GM20000 (cell line): ENCODE measurements at regions not wholly inside any gene's neighbourhood (a gene's known extent, or its start where the extent isn't known, plus 50 kb on each side); places are given as distances from the start of the nearest gene placed in this dataset.
"Not testable (repeated sequence)": the region's sequence is repeated elsewhere in the genome, so short reads cannot be mapped to it uniquely, and the experiment has no call there.

ENCODE experiments used
- DNase-seq: peaks from one replicate; pipeline ENCODE4 v3.0.0; 2012; ENCODE audit warnings: low spot score
- TF ChIP-seq, protein P1 (sequence below): IDR thresholded peaks from 2 replicates; pipeline ENCODE4 v1.5.1; 2012; ENCODE audit warnings: mild to moderate bottlenecking, control low read depth; ENCODE audit errors: extremely low read depth, missing control alignments

DNA sequence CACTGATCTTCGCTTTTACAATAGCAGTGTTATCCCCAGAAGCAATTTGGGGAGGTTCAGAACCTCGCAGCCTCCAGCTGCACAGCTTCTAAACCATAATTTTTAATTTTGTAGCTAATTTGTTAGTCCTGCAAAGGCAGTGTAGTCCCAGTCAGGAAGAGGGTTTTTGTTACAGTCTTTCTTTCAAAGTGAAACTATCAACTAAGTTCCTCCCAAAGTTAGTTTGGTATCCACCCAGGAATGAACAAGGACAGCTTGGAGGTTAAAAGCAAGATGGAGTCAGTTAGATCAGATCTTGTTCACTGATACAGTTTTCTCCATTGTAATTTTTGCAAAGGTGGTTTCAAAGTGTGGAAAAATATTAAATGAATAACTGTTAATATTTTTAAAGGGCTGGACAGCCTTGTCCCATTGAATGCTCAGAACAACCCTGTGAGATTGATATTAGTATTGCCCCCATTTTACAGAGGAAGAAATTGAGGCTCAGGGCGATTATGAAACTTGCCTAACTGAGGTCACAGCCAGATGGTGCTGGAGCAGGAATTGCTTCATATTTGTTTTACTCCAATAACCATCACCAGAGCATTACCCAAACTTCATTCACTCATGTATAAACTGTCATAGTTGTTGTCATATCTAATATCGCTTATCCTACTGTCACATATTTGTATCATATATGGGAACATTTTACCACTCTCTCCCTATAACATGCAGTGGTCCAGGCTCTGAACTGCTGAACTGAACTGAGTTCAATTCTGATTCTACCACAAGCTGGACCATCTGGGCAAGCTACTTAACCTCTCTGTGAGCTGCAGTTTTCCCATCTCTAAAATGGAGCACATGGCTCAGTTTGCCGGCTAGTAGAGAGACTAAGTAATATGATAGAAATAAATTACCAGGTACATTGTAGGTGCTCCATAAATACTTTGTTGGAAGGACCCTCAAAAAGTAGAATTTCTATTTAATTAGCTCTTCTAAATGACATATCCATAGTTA lies 213.8 kb downstream of the BCAS1 start:
- DNase-seq: no peak
- TF ChIP-seq, protein P1, sequence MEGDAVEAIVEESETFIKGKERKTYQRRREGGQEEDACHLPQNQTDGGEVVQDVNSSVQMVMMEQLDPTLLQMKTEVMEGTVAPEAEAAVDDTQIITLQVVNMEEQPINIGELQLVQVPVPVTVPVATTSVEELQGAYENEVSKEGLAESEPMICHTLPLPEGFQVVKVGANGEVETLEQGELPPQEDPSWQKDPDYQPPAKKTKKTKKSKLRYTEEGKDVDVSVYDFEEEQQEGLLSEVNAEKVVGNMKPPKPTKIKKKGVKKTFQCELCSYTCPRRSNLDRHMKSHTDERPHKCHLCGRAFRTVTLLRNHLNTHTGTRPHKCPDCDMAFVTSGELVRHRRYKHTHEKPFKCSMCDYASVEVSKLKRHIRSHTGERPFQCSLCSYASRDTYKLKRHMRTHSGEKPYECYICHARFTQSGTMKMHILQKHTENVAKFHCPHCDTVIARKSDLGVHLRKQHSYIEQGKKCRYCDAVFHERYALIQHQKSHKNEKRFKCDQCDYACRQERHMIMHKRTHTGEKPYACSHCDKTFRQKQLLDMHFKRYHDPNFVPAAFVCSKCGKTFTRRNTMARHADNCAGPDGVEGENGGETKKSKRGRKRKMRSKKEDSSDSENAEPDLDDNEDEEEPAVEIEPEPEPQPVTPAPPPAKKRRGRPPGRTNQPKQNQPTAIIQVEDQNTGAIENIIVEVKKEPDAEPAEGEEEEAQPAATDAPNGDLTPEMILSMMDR: no peak

DNA sequence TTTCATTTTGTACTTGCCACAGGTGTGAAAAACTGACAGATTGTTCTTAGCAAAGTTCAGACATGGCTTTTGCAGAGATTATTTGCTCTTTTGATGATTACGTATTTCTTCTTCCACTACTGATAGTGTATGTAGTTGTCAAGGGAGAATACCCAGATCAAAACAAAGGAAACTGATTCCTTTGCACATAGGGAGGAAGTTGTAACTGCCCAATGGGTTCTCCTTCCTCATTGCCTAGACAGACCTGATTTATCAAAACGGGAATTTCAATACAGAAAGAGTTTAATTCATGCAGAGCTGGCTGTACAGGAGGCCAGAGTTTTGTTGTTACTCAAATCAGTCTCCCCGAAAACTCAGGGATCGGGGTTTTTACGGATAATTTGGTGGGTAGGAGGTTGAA lies 214.7 kb downstream of the BCAS1 start:
- DNase-seq: no peak
- TF ChIP-seq, protein P1: no peak

DNA sequence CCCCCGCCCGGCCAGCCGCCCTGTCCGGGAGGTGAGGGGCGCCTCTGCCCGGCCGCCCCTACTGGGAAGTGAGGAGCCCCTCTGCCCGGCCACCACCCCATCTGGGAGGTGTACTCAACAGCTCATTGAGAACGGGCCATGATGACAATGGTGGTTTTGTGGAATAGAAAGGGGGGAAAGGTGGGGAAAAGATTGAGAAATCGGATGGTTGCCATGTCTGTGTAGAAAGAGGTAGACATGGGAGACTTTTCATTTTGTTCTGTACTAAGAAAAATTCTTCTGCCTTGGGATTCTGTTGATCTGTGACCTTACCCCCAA lies 215.8 kb downstream of the BCAS1 start:
- not testable (repeated sequence) for DNase-seq

DNA sequence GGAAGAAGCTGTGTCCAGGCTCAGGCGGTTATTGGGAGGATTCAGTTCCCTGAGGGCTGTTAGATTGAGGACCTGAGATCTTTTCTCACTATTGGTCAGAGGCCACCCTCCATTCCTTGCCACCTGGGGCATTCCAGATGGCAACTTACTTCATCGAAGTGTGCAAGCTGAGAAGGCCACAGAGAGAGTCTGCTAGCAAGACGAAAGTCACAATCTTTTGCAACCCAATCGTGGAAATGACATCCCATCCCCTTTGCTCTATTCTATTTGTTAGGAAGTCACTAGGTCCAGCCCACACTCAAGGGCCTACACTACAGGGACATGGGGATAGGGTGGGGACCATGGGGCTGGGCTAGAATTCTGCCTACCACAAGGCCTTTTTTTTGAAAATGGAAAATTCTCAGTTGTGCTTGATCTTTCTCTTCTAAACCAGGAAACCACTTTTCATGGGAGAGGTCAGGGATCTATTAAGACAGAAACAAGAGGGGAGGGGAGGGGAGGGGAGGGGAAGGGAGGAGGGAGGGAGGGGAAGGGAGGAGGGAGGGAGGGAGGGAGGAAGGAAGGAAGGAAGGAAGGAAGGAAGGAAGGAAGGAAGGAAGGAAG lies 217.2 kb downstream of the BCAS1 start:
- TF ChIP-seq, protein P1: no peak
- no peak for DNase-seq

DNA sequence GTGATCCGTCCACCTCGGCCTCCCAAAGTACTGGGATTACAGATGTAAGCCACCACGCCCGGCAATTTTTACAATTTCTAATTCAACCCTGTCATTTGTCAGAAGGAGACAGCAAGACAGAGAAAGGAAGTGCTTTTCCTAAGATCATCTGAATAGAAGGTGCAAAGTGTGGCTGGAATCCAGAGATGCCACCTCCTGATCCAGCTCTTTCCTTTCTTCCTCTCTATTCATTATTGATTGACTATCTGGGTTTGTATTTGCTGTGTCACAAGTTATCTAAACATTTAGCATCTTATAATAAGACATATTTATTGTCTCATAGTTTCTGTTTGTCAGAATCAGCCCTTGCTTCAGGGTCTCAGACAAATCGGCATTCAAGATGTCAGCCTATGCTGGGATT lies 217.7 kb downstream of the BCAS1 start:
- TF ChIP-seq, protein P1: no peak
- no peak for DNase-seq

DNA sequence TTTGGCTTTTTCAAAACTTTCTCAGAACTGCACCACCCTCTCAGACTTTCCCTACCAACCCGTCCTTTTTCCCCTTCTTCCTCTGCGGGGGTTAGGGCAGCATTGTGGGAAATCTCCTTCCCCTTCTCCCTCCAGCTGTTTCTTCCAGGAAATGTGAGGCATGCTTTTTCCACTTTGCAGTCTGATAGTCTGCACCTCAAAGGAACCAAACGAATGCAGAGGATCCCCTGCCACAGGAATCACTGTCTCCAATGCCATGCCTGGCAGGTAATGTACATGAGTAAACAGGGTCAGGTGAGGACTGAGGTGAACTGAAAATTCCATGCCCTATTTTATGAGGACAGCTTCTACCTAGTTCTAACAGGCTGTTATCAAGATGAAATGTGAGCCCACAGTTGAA lies 218.4 kb downstream of the BCAS1 start:
- TF ChIP-seq, protein P1: no peak
- no peak for DNase-seq

DNA sequence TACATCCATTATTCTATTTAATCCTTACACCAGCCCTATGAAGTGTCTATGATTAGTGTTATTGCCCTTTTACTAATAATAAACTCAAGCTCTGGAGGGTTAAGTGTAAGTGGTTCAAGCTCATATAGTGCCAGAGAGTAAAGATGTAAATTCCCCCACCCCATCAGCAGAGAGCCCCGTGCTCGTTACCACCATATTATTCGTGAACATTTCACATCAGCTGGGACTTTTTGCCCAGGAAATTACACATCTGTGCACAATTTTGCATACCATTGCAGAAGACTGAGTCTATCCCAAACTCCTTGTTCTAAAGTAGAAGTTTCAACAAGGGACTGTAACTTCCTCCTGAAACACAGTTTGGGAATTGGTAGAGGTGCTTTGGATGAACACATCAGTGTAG lies 220.1 kb downstream of the BCAS1 start:
- DNase-seq: no peak
- TF ChIP-seq, protein P1: no peak
